Spleen (tissue), 11 donors: ENCODE measurements at regions not wholly inside any gene's neighbourhood (a gene's known extent, or its start where the extent isn't known, plus 50 kb on each side); places are given as distances from the start of the nearest gene placed in this dataset.

Source experiments
- DNase-seq: peaks from one replicate; pipeline ENCODE4 v3.0.0-alpha.2; 2020
- H3K27ac ChIP-seq, 8 donors: fragments of 200-600 bp; sonication (generic) in 7 of 8; 1 replicate in 4 of 8; 2 replicates in 4 of 8; pipeline versions ENCODE4 v1.5.0 to v1.8.0; 2016 to 2021; ENCODE audit warnings: inconsistent platforms in 4 of 8, mild to moderate bottlenecking in 4 of 8, moderate library complexity in 1 of 8
- H3K27me3 ChIP-seq, 7 donors: fragments of 200-600 bp; sonication (generic) in 6 of 7; replicated peaks in 1 of 7; 1 replicate in 4 of 7; 2 replicates in 3 of 7; pipeline versions ENCODE4 v1.5.0 to v1.8.0; 2016 to 2021; ENCODE audit warnings: inconsistent platforms in 3 of 7, mild to moderate bottlenecking in 1 of 7
- H3K36me3 ChIP-seq, 6 donors: fragments of 200-600 bp; sonication (generic) in 5 of 6; 1 replicate in 4 of 6; 2 replicates in 2 of 6; pipeline versions ENCODE4 v1.5.0 to v1.8.0; 2016 to 2021; ENCODE audit warnings: inconsistent platforms in 2 of 6
- H3K4me1 ChIP-seq, 6 donors: fragments of 200-600 bp; sonication (generic) in 5 of 6; 1 replicate in 3 of 6; 2 replicates in 3 of 6; pipeline versions ENCODE4 v1.5.0 to v1.8.0; 2016 to 2021; ENCODE audit warnings: inconsistent platforms in 3 of 6
- H3K4me3 ChIP-seq, 8 donors: fragments of 200-600 bp; sonication (generic) in 7 of 8; 1 replicate in 4 of 8; 2 replicates in 4 of 8; pipeline versions ENCODE4 v1.5.0 to v1.8.0; 2016 to 2021; ENCODE audit warnings: inconsistent platforms in 4 of 8, mild to moderate bottlenecking in 4 of 8, moderate library complexity in 2 of 8
- H3K9me3 ChIP-seq, 8 donors: fragments of 200-600 bp; sonication (generic) in 7 of 8; 1 replicate in 4 of 8; 2 replicates in 4 of 8; pipeline versions ENCODE4 v1.5.0 to v1.8.0; 2016 to 2021; ENCODE audit warnings: inconsistent platforms in 4 of 8
- CTCF ChIP-seq, 11 experiments: fragments of 200-600 bp in 7 of 11; fragments of 450-650 bp in 4 of 11; sonication (generic) in 4 of 11; IDR thresholded peaks in 8 of 11; conservative IDR thresholded peaks in 3 of 11; 1 replicate in 7 of 11; 2 replicates in 4 of 11; pipeline versions ENCODE4 v1.4.0 to v1.8.0; 2016 to 2021; ENCODE audit warnings: antibody characterized with exemption in 11 of 11, inconsistent platforms in 4 of 11, mild to moderate bottlenecking in 1 of 11
- POLR2A ChIP-seq, 3 donors: fragments of 450-650 bp; IDR thresholded peaks; one replicate each; pipeline ENCODE4 v1.5.1; 2017; ENCODE audit warnings: antibody characterized with exemption in 3 of 3, mild to moderate bottlenecking in 1 of 3
- POLR2AphosphoS5 ChIP-seq, 3 donors: sonication (generic); formaldehyde crosslinking; IDR thresholded peaks; one replicate each; pipeline ENCODE4 v1.5.1; 2017; ENCODE audit warnings: antibody characterized with exemption in 3 of 3
- WGBS, 5 donors: extraction: QIAGEN DNeasy Blood & Tissue Kit in 3 of 5; methylation state at CpG; one replicate each; pipeline versions ENCODE4 v1.1.5 to v1.1.7; 2013 to 2018; 5-methylcytosine and 5-hydroxymethylcytosine counted together
- intact Hi-C: fragments of 100-400 bp; cut with DNase I; formaldehyde crosslinking; loops from one replicate; pipeline ENCODE4 v1.15.0; 2023; ENCODE audit warnings: low total_unique reads
- donor health status: healthy with polysubstance abuse.
- donor health status: DM: no; HTN: no; CAD: no; lungs with moderate emphysema.
- donor health status: DM: no; HTN: no; CAD: no.
- donor health status: Bipolar disorder and iron deficiency.
- donor health status: healthy.
- donor health status: DM: no; HTN: no; CAD: no.
- donor health status: DM: yes; HTN: yes; CAD: no.

DNA sequence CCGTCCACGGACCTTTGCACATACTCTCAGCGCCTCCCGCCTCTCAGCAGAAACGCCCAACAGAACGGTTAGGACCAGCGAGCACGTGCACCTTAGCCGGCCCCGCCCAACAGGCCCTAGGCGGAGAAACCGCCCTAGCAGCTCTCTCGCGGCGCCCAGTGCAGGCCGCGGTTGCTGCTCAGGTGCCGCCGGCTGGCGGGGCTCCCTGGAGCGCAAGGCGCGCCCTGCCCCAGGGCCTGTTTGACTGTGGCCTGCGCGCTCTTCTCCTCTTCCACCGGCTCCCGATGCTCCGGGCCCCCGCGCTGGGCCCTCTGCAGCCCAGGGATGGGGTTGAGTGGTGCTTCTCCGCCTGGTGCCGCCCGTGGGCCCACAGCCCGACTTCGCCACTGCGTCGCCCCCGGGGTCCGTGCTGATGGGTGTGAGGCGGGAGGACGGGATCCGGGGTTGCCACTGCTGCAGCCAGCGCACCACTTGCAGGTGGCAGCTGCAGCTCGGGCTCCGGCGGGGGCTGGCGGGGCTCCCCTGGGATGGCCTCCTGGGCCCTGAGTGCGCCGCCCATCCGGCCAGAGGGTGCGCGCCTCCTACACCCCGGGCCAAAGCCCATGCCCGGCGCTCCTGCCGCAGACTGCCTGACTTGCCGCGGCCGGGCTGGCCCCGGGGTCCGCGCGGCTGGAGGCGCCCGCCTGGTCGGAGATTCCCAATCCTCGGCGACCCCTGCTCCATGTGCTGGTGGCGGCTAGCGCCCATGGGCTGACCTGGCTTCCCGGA, 1889.4 kb upstream of the CDH9 start:
- no peaks in the 10 kb centered on the region for H3K4me1 ChIP-seq
- 46 to 82% (median 52%) methylated on average over 12 to 71 of the region's 71 CpGs for WGBS, 5 donors
- peaks cover 0 to 11% (median 0%) of the 10 kb centered on the region in 7 donors for H3K27me3 ChIP-seq
- H3K9me3 ChIP-seq: peaks cover 0 to 31% (median 6%) of the 10 kb centered on the region in 8 donors
- DNase-seq: peak; percentile 72
- H3K27ac ChIP-seq: no peak overlapping the region
- H3K36me3 ChIP-seq: no peaks in the 10 kb centered on the region
- H3K4me3 ChIP-seq: no peak overlapping the region
- TF ChIP-seq POLR2A (IDR thresholded peaks at IDR 0.05) (no peak), POLR2AphosphoS5 (IDR thresholded peaks at IDR 0.05) (no peak), CTCF (IDR thresholded peaks at IDR 0.05 in 8 of 11, conservative IDR thresholded peaks at IDR 0.05 in 3 of 11) (no peak)
- intact Hi-C loops: no loop called here

- WGBS, 5 donors: 82 to 97% (median 91%) methylated on average over 17 of the region's 17 CpGs
- H3K4me1 ChIP-seq: no peaks in the 10 kb centered on the region
- H3K27ac ChIP-seq: no peak overlapping the region
- H3K27me3 ChIP-seq: peaks cover 0 to 11% (median 0%) of the 10 kb centered on the region in 7 donors
- no peak overlapping the region for H3K4me3 ChIP-seq
- intact Hi-C loops: no loop called here
- TF ChIP-seq CTCF (IDR thresholded peaks at IDR 0.05 in 8 of 11, conservative IDR thresholded peaks at IDR 0.05 in 3 of 11) (no peak), POLR2AphosphoS5 (IDR thresholded peaks at IDR 0.05) (no peak), POLR2A (IDR thresholded peaks at IDR 0.05) (no peak)
- peaks cover 0 to 31% (median 6%) of the 10 kb centered on the region in 8 donors for H3K9me3 ChIP-seq
- DNase-seq: no peak
- no peaks in the 10 kb centered on the region for H3K36me3 ChIP-seq
Measured at GRCh38 chr5:28926422-28926821, 1888.0 kb upstream of the CDH9 start.

- TF ChIP-seq POLR2A (IDR thresholded peaks at IDR 0.05) (no peak), CTCF (IDR thresholded peaks at IDR 0.05 in 8 of 11, conservative IDR thresholded peaks at IDR 0.05 in 3 of 11) (no peak), POLR2AphosphoS5 (IDR thresholded peaks at IDR 0.05) (no peak)
- Histone ChIP-seq H3K9me3 (peaks cover 0 to 8% (median 1%) of the 10 kb centered on the region in 8 donors), H3K4me3 (no peak overlapping the region), H3K4me1 (no peaks in the 10 kb centered on the region), H3K27me3 (no peaks in the 10 kb centered on the region), H3K36me3 (no peaks in the 10 kb centered on the region), H3K27ac (no peak overlapping the region)
- intact Hi-C loops: no loop called here
- 76 to 94% (median 80%) methylated on average over 2 of the region's 2 CpGs for WGBS, 5 donors
- no peak for DNase-seq
Measured at GRCh38 chr5:28917631-28918030, 1879.2 kb upstream of the CDH9 start.

DNA sequence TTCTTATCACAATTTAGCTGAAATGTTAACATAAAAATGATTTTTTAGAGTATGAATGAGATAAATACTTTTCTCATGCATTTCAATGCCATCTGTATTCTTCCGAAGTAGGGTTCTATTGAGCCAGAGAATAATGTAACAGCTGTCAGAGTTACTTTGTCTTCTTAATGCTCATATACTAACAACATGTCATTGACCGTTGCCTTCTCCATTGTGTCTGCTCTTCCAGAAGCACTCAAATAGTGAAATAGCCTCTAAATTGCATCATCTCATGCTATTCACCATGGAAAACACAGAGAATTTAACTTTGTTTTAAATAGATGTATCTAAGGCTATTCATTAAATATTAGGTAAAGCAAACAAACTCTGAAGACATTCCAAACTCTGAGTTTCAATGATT, 1875.9 kb upstream of the CDH9 start:
- TF ChIP-seq POLR2AphosphoS5 (IDR thresholded peaks at IDR 0.05) (no peak), CTCF (IDR thresholded peaks at IDR 0.05 in 8 of 11, conservative IDR thresholded peaks at IDR 0.05 in 3 of 11) (no peak), POLR2A (IDR thresholded peaks at IDR 0.05) (no peak)
- H3K4me1 ChIP-seq: no peaks in the 10 kb centered on the region
- peaks cover 0 to 13% (median 0%) of the 10 kb centered on the region in 8 donors for H3K9me3 ChIP-seq
- no peaks in the 10 kb centered on the region for H3K27me3 ChIP-seq
- no peaks in the 10 kb centered on the region for H3K36me3 ChIP-seq
- H3K27ac ChIP-seq: no peak overlapping the region
- intact Hi-C loops: no loop called here
- H3K4me3 ChIP-seq: no peak overlapping the region
- DNase-seq: no peak
- WGBS, 5 donors: 65 to 78% (median 76%) methylated on average over 2 of the region's 2 CpGs
